Posterior cingulate gyrus (tissue), 11 donors: ENCODE measurements at regions not wholly inside any gene's neighbourhood (a gene's known extent, or its start where the extent isn't known, plus 50 kb on each side); places are given as distances from the start of the nearest gene placed in this dataset.

Source experiments
- DNase-seq, 10 donors: peaks; one replicate each; pipeline versions ENCODE4 v3.0.0 to v3.0.0-alpha.2; 2020 to 2021; ENCODE audit warnings: mixed read lengths in 3 of 10
- intact Hi-C: fragments of 100-400 bp; cut with DNase I; formaldehyde crosslinking; loops from one replicate; pipeline ENCODE4 v1.15.1; 2023

DNA sequence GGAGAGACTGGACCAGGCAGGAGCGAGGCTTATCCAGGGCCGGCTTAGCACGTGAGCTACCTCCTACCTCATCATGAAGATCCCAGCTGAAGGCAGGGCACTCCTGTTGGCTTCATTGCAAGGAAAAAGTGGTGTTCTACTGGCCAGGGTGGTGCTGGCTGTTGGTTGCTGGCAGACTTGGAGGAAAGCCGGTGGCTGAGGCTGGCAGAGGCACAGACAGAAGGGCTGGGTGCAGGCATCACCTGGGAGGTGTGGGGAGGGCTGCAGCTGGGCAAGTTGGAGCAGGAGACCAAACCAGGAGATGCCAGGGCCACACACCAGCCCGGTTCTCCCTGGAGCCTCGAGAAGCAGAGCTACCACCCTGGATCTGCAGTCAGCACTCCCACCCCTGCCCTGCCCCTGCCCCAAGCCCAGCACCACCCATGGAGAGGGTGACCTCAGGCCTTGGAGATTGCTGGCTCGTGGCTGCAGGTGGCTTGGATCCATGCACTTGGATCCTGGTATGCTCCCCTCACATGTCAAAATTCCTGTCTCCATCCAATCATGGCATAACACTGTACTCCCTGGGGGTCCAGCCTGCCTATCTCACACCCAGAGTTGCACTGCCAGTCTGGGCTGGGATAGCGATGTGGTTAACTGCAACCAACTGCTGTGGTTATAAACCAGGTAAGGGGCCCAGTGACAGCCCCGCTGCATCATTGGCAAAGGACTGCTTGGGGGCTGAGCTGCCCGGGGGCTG is 49.7 kb downstream of the GLI2 start:
- intact Hi-C loops = no loop called here
- no peak for DNase-seq

DNA sequence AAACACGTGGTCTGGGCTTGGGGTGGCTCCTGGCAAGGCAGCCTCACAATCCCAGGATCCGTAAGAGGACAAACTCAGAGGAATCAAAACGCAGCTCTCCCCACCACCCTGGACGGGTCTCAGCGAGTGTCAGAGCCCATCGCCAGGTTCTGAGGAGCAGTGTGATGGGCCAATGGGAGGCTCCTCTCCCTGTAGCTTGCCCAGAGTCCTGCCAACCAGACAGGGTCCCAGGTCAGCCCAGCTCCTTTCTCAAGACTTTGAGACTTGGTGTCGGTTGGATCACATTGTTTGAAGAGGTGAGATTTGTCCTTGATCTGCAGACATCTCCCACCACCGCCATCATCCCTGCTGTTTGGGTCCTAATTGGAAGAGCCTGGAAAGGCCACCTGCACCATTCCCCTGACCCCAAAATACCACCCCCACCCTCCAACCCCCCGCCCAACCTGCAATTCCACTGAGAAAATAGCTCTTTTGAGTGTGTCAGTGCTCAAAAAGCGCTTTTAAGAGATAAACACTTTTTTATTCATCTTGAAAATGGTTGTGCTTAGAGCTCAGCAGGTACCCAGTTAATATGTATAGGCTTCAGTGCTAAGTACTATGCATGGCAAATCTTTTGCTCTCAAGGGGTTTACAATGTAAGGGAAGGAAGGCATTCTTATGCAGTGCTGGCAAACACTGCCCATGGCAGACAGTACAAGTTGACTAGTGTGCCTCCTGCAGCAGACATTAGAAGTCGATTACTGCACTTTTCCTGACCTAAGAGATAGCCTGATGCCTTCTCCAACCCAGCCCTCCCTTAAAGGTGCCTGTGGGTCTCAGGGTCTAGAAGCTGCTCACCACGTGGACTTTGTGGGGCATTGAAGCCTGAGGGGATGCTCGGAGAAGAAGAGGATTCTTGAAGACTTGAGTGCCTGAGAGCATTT is 50.6 kb downstream of the GLI2 start:
- DNase-seq = no peak
- intact Hi-C loops = no loop called here

DNA sequence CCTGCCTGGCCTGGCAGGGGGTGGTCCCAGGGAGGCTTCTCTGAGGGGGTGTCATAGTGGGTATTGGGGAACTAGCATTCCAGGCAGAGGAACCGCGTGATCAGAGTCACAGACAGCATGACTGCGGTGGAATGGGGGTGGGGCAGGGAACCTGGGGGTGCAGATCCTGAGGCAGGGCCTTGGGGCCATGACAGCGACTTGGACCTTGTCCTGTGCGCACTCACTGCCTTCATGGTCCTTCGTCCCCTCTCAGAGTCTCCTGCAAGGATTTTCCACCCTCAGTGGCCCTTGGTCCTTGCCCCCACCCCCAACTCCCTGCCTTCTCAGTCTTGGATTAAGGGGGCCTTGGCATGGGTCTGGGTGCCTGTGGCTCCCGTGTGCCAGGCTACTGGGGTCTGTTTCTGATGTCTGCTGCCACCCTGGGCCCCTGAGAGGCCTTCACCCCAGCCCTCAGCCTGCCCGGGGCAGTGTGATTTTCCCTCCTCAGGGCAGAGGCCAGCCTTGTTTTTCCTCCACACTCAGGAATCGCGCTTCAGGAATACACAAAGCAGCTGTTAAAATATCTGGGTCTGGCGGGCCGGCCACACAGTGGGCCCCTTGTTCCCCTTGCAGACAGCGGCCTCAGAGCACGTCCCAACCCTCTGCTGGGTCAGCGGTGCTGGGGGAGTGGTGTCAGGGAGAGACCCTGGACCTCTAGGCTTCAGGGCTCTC is 51.6 kb downstream of the GLI2 start:
- intact Hi-C loops = no loop called here

DNA sequence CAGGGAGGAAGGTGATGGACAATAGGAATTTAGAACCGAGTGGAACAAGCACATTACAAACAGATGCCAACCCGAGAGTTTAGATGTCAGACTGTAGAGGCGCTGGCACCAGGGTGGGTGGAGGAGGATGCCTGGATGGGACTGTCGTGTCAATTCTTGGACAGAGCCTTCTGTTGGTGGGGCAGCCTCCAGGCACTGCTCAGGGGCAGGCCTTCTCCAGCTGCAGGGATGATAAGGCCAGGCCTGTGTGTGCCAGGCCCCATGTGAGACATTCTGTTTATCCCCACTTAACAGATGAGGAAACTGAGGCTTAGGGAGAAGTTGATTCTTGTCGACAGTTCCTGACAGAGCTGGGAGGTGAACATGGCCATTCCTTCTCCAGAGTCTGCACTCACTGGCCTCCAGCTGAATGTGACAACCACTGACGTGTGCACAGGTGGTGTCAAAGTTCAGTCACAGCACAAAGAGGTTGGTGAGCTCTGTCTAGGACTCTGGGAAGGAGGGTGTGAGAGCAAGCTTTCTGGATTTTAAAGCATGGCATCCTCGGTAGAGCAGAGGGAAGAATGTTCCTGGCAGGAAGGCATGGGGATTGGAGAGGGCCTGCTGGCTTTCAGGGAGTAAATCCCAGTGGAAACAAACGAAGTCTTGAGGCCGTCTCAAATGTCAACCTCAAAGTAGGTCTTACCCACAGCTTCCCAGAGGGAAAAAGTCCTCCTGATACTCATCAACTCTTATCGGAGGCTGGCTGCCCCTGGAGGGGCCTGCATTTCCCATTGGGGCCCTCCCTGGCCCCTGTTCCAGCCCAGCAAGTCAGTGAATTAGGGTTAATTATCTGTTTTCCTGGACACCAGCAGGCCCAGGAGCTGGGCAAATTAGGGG is 52.4 kb downstream of the GLI2 start:
- intact Hi-C loops = no loop called here

More for the DNA sequence above, 51.6 kb downstream of the GLI2 start:
- no peak for DNase-seq

DNA sequence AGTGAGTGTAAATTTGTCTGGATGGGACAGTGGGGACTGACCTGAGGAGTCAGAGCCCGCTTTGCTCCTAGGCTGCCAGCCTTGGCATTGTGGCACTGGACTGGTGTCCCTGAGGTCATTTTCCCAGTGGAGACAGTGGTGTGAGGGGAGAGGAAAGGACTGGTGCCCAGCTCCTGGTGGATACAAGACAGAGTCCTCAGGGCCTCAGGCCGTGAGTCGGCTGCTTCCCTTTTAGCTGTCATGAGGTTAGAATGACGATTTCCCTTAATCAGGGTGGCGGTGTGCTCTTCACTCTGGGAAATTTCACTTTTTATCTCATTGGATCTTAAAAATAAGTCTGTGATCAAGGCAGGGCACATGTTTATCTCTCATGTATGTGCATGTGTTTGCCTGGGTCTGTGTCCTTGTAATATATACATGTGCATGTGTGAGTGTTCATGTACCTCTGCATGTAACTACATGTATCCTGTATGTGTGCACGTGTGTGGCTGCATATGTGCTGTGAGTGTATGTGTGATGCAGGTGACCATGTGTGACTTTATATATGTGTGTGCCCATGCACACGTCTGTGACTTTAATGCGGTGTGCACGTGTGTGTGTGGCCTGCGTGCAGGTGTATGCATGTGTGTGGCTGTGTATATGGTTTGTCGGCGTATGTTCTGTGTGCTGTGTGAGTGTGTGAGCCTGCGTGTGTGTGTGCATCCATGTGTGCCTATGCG is 55.7 kb downstream of the GLI2 start:
- intact Hi-C loops = no loop called here
- DNase-seq = no peak

More for the DNA sequence above, 52.4 kb downstream of the GLI2 start:
- DNase-seq = no peak

DNA sequence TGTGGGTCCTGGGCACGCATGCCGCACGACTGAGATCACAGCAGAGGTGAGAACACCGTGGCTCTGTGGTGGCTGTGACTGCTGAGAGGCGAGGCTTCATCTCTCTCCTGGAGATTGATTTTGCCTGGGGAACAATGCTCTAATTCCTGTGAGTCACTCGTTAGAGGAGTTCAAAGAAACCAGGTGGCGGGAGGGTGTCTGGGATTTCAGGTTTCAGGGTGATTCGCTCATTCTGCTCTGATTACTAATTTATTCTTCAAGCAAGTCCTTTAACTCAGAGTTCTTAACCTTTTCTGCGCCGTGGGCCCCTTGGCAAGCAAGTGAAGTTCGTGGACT is 56.3 kb downstream of the GLI2 start:
- no peak for DNase-seq
- intact Hi-C loops = no loop called here

DNA sequence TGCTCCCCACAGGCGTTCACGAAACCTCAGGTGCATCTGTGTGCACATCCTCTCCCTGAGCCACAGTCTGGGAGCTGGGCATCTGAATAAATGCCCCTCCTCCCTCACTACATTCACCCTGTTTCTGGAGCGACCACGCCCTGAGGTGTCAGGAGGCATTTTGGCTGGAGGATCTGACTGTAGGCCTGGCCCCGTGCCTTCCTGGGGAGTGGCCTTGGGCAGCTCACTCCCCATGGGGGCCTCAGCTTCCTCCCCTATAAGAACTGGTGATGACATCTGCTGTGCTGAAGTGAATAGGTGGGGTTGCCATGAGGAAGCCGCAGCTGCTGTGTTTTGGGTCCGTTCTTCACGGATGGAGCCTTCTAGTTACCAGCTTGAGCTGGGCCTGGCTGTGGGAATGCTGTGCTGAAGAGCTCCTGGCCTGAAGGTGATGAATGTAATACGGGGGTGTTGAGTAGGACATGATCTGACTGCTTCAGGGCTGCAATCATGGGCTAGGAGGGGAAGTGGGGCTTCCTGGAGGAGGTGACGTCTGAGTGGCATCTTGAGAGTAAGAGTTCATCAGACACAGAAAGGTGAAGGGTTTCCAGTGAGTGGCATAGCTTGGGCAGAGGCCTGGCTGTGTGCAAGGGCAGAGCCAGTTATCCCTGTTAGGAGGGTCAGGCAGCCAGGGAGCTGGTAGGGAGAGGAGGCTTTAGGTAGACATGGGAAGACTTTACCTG is 58.2 kb downstream of the GLI2 start:
- DNase-seq = no peak
- intact Hi-C loops = no loop called here

DNA sequence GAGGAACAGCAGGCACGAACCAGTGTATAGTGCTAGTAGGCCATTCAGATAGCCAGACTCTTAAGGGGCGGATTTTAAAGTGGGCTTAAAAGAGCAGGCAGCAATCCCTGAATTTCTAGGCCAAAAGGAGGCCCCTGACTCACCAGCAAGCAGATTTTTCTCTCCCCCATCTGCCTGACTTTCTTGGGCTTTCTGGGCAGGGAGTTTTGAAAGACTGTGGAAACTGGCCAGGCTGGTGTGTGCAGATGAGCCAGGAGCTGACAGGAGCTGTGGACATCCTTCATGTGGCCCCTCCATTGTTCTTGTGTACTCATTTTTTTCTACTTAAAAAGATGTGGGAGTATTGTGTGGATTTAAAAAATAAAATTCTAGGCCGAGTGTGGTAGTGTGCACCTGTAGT is 59.0 kb downstream of the GLI2 start:
- DNase-seq = no peak

DNA sequence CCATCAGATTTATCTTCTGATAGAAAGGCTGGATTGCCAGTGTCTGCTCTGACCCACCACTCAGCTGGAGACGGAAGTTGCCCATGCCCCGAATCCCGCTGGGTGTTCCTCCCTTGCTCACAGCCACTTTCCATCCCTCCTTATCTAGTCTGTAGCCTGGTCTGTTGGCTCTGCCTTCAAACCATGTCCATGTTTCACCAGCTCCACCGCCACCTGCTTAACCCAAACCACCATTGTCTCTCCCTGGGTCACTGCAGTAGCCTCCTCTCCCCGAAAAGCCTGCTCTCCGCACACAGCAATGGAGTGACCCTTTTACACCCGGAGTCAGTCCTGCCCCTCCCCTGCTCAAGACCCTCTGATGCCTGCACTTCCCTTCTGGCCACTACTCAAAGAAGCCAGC is 60.4 kb downstream of the GLI2 start:
- intact Hi-C loops = no loop called here
- DNase-seq = no peak

More for the DNA sequence above, 59.0 kb downstream of the GLI2 start:
- intact Hi-C loops = no loop called here

DNA sequence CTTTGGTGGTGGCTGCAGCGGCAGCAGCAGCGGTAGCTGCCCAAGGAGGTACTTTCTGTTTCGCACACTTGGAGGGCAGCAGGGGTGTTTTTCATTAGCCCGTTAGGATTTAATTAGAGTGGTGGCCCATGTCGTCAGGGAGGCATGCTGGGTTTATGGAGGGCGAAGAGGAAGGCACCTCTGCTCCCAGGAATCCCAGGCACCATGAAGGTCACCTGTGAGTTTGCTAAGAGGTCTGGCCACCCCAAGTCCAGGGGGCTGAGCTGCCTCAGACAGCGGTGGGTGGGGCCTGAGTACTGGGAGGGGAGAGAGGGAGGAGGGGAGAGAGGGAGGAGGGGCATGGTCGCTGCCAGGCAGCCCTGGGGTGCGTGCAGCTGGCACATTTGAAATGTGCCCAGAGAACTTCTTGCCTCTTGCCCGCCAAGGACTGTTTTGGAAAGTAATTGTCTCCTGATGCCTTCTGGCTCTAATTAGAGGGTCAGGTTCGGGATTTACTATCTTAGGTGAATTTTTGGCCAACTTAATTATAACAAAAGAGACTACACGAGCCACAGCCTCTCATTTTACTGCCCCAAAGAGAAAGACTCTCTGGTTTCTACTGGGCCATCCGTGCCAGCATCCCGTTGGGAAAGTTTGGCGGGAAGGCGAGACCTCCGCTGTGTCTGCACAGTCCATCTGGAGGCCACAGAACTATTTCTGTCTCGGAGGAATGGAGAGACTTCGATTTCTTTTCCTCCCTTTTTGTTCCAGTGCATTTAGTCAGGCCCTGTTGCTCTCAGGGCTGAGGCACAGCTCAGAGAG is 62.0 kb downstream of the GLI2 start:
- intact Hi-C loops = no loop called here
- DNase-seq = no peak

DNA sequence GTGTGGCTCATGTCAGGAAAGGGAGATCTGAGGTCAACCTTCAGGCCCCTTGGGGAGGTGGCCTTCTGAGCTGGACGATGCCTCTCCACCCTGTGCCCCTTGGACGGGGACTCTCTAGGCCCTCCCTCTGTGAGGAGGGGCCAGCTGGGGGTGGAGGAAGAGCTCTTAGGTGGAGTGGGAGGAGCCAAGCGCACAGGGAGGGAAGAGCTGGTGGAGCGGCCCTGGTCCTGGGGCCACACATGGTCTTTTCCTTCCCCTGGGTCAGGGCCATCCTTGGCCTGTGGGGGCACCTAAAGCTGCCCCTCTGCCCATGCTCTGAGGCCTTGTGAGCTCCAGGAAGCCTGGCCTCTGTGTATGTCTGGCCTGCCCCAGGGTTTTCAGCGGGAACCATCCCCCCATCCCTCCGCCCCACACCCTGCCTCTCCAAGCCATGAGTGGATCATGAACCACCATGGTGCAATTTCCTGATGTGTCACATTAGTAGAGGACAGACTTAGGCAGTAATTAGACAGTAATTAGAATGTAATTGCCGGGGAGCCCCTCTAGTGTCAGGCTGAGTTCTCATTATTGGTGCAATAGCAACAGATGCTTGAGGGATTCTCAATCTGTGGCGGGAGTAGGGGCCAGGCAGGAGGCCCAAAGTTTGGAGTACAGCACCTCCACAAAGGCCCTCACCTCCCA is 63.0 kb downstream of the GLI2 start:
- DNase-seq = no peak
- intact Hi-C loops = no loop called here

DNA sequence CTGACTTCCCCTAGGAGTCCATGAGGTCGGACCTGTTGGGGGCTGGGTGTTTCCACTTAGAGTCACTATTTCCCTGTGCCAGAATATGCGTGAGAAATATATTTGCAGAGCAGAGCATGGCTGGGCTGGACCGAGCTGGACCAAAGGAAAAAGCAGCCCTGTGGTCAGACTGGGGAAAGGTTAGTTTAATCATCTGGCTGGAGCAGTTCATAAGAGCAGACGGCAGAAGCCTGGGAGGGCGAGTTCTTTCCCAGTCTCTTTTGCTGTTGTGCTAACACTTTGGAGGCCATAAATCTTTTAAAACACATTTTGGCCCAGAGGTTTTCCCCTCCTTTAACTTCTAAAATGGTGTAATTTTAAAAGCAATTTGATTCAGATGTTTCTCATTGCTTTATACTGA is 66.5 kb downstream of the GLI2 start:
- intact Hi-C loops = no loop called here
- DNase-seq = no peak

DNA sequence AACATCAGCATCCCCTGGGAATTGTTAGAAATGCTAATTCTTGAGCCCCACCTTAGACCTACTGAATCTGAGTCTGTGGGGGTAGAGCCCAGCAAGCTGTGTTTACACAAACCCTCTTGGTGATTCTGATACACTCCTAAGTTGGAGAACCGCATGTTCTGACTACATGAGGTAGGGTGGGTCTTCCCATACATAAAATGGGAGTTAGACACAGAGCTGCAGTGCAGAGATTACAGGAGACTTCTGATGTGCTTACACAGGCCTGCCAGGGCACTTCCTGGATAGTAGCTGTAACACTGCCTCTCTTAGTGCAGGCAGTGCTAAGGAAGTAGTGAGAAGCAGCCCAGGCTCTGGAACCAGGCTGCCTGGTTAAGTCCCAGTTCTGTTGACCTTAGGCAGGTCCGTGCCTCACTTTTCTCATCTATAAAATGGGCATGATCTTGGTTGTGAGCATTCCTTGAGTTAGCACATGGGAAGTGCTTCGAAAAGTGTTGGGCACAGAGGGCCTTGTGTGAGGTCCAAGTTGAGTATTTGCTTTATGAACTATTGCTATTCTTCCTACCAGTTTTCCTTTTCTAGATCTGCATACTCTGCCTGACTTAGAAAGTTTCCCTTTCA is 67.3 kb downstream of the GLI2 start:
- DNase-seq = no peak
- intact Hi-C loops = no loop called here

DNA sequence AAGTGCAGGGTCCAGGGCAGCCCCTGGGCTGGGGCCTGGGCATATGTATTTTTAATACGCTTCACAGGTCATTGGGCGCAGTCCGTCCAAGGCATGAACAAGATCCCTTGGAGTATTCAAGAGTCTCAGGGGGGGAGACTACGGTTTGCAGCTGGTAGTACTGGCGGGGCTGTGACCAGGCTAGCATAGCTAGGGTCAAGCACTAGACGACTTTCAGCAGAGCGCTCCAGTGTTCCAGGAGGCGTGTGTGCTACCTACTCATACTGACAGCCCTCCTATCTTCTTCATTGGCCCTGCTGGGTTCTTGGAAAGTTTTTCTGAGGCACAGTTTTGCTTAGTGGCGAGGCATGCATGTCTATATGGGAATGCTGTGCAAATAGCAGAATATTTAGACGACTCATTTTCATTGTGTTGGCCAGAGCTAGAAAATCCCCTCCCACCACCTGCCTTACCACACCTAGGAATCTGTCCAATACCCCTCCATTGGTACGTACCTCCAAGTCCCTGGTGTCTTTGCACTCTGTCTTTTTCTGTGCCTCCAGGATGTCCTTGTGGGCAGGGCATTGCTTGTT is 68.2 kb downstream of the GLI2 start:
- no peak for DNase-seq
- intact Hi-C loops = no loop called here

DNA sequence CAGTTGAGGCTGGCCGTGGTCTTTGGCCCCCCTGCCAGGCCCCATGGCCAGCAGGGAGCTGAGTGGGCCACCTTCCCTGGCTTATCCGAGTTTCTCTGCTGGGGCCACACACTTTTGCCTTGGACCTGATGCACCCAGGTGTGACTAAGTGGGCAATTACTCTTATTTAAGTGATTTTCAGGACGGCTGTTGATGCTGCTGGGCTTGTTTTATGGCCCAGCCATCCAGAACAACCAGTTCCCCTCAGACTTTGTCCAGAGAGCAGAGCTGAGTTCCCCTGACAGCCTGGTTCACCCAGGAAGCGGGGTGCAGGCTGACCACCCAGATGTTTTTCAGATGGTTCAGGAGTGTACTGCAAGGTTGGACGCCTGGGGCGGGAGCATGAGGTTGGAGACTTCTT is 68.8 kb downstream of the GLI2 start:
- intact Hi-C loops = no loop called here
- no peak for DNase-seq

DNA sequence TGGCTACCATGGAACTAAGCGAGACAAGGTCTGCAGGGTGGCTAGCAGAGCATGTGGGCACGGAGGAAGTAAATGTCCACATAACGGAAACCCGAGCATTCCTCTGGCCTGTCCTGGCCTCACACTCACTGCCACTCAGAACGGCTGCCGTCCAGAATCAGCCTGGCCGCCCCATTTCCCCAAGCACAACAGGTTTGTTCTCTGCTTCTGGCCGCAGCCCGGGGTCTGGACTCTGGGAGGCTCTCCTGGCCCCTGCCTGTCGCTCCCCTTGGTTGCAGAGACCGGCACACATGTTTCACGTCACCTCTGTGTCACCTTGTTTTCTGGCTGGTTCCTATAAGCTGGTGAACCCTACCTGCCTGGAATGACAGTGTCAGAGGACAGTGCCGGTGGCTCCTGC is 69.3 kb downstream of the GLI2 start:
- no peak for DNase-seq
- intact Hi-C loops = no loop called here

DNA sequence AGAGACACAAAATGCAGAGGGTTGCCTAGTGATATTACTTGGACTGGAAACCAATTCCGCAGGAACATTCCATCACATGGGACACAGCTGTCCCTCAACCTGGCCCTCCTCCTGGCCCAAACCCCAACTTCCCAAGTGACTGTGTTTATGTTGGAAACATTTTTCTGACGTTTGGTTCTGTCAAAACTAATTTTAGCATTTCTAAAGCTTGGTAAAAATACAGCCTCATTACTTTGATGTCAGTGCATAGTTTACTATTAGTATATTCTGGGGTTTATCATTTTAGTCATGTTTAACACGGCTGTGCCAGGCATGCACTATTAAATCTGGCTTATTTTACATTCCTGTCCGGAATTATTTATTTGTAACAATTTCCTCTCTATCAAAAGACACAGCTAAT is 69.9 kb downstream of the GLI2 start:
- intact Hi-C loops = no loop called here

More for the DNA sequence above, 69.9 kb downstream of the GLI2 start:
- DNase-seq = no peak
